Prostate gland (tissue), 2 donors: ENCODE measurements at regions not wholly inside any gene's neighbourhood (a gene's known extent, or its start where the extent isn't known, plus 50 kb on each side); places are given as distances from the start of the nearest gene placed in this dataset.

Experiments
- DNase-seq: peaks from one replicate; pipeline ENCODE4 v3.0.0-alpha.2; 2019; ENCODE audit warnings: low spot score
- H3K27ac ChIP-seq, 2 donors: fragments of 200-600 bp; sonication (generic); 2 replicates each; pipeline ENCODE4 v1.5.1; 2017 to 2019
- H3K27me3 ChIP-seq: fragments of 200-600 bp; sonication (generic); replicated peaks from 2 replicates; pipeline ENCODE4 v1.5.1; 2019; ENCODE audit not compliant: insufficient read depth
- H3K36me3 ChIP-seq, 2 donors: fragments of 200-600 bp; sonication (generic); 1 replicate in 1 of 2; 2 replicates in 1 of 2; pipeline versions ENCODE4 v1.5.1 to v1.8.1; 2017 to 2019
- H3K4me1 ChIP-seq: fragments of 200-600 bp; sonication (generic); replicated peaks from 2 replicates; pipeline ENCODE4 v1.5.1; 2019
- H3K4me3 ChIP-seq, 2 donors: fragments of 200-600 bp; sonication (generic); 2 replicates each; pipeline ENCODE4 v1.5.1; 2017 to 2019
- H3K9me3 ChIP-seq: fragments of 200-600 bp; sonication (generic); 2 replicates; pipeline ENCODE4 v1.5.1; 2017
- POLR2A ChIP-seq: fragments of 450-650 bp; IDR thresholded peaks from one replicate; pipeline ENCODE4 v1.6.1; 2016; ENCODE audit warnings: antibody characterized with exemption, mild to moderate bottlenecking
- POLR2AphosphoS5 ChIP-seq: sonication (generic); formaldehyde crosslinking; IDR thresholded peaks from one replicate; pipeline ENCODE4 v1.6.1; 2017; ENCODE audit warnings: antibody characterized with exemption
- WGBS: methylation state at CpG from one replicate; pipeline ENCODE4 v1.1.5; 2018; 5-methylcytosine and 5-hydroxymethylcytosine counted together
- intact Hi-C: fragments of 100-400 bp; cut with DNase I; formaldehyde crosslinking; loops from one replicate; pipeline ENCODE4 v1.14.2; 2022
- TF ChIP-seq, protein P1 (sequence below), 4 experiments: fragments of 200-600 bp in 2 of 4; fragments of 450-650 bp in 2 of 4; sonication (generic) in 2 of 4; IDR thresholded peaks; 1 replicate in 3 of 4; 2 replicates in 1 of 4; pipeline ENCODE4 v1.5.1; 2016 to 2019; ENCODE audit warnings: antibody characterized with exemption in 4 of 4, mild to moderate bottlenecking in 2 of 4, moderate library complexity in 2 of 4

GRCh38 chr5:100421360-100421759 is 113.8 kb upstream of the FAM174A start:
- H3K27me3 ChIP-seq, result no peaks in the 10 kb centered on the region
- intact Hi-C loops, result no loop called here
- no peaks in the 10 kb centered on the region for H3K36me3 ChIP-seq
- H3K27ac ChIP-seq, result no peak overlapping the region
- no peak for TF ChIP-seq POLR2A
- no peak for TF ChIP-seq POLR2AphosphoS5
- TF ChIP-seq, protein P1, sequence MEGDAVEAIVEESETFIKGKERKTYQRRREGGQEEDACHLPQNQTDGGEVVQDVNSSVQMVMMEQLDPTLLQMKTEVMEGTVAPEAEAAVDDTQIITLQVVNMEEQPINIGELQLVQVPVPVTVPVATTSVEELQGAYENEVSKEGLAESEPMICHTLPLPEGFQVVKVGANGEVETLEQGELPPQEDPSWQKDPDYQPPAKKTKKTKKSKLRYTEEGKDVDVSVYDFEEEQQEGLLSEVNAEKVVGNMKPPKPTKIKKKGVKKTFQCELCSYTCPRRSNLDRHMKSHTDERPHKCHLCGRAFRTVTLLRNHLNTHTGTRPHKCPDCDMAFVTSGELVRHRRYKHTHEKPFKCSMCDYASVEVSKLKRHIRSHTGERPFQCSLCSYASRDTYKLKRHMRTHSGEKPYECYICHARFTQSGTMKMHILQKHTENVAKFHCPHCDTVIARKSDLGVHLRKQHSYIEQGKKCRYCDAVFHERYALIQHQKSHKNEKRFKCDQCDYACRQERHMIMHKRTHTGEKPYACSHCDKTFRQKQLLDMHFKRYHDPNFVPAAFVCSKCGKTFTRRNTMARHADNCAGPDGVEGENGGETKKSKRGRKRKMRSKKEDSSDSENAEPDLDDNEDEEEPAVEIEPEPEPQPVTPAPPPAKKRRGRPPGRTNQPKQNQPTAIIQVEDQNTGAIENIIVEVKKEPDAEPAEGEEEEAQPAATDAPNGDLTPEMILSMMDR (IDR thresholded peaks at IDR 0.05), result no peak
- H3K4me1 ChIP-seq, result no peaks in the 10 kb centered on the region
- no peak for DNase-seq
- H3K4me3 ChIP-seq, result no peak overlapping the region
- H3K9me3 ChIP-seq, result no peaks in the 10 kb centered on the region

DNA sequence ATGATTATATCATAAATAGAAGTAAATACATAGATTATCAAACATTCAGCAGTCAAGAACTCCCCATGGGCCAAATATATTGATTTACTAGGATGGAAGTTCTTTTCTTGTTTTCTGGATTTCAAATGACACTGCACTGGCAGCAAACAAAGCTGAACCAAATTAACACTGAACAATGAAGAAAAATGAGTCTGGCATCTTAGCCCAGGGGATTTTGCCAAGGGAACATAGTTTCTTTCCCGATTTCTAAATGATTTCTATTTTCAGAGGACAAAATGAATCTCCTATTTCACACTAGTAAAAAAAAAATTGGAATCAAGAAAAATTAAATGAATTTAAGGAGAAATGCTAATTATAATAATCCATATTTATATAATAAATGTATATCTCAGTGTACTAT is 116.9 kb upstream of the FAM174A start:
- TF ChIP-seq, protein P1 (IDR thresholded peaks at IDR 0.05), result no peak
- no peak for TF ChIP-seq POLR2A
- TF ChIP-seq POLR2AphosphoS5, result no peak
- Histone ChIP-seq H3K27ac (no peak overlapping the region), H3K9me3 (no peaks in the 10 kb centered on the region), H3K36me3 (no peaks in the 10 kb centered on the region), H3K4me3 (no peak overlapping the region), H3K27me3 (no peaks in the 10 kb centered on the region), H3K4me1 (no peaks in the 10 kb centered on the region)
- intact Hi-C loops, result no loop called here
- DNase-seq, result no peak
- 15% methylated on average over 1 of the region's 1 CpG for WGBS

DNA sequence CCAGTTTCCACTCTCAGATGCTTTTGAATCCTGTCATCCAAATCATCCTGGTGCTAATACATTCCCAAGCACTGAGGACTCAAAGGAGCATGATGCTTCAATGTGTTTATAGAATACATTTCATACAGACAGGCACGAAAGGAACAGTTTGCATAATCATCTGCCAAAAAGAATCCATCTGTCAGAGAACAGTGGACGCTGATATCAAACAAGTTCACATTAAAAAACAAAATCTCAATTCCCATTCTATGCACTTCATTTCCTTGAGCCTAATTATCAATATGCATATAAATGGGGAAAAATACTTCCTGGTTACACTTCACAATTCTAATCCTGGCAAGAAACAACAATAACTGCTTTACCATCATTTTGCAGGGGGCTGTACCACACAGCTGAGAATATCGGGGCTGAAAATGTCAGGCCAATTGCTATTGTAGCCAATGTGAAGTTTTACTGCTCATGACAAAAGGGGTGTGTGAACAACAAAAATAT is 125.5 kb upstream of the FAM174A start:
- H3K36me3 ChIP-seq, result no peaks in the 10 kb centered on the region
- no peaks in the 10 kb centered on the region for H3K27me3 ChIP-seq
- WGBS, result 43% methylated on average over 3 of the region's 3 CpGs
- H3K9me3 ChIP-seq, result no peaks in the 10 kb centered on the region
- intact Hi-C loops, result no loop called here
- no peak for DNase-seq
- no peak for TF ChIP-seq POLR2AphosphoS5
- no peak for TF ChIP-seq POLR2A
- TF ChIP-seq, protein P1 (IDR thresholded peaks at IDR 0.05), result no peak
- no peak overlapping the region for H3K27ac ChIP-seq
- no peak overlapping the region for H3K4me3 ChIP-seq
- no peaks in the 10 kb centered on the region for H3K4me1 ChIP-seq

GRCh38 chr5:100407053-100407452 is 128.1 kb upstream of the FAM174A start:
- intact Hi-C loops, result no loop called here
- Histone ChIP-seq H3K4me3 (no peak overlapping the region), H3K36me3 (no peaks in the 10 kb centered on the region), H3K9me3 (no peaks in the 10 kb centered on the region), H3K27me3 (no peaks in the 10 kb centered on the region), H3K27ac (no peak overlapping the region), H3K4me1 (no peaks in the 10 kb centered on the region)
- no peak for TF ChIP-seq POLR2A
- no peak for TF ChIP-seq POLR2AphosphoS5
- TF ChIP-seq, protein P1 (IDR thresholded peaks at IDR 0.05), result no peak
- DNase-seq, result no peak
- 98% methylated on average over 3 of the region's 3 CpGs for WGBS

DNA sequence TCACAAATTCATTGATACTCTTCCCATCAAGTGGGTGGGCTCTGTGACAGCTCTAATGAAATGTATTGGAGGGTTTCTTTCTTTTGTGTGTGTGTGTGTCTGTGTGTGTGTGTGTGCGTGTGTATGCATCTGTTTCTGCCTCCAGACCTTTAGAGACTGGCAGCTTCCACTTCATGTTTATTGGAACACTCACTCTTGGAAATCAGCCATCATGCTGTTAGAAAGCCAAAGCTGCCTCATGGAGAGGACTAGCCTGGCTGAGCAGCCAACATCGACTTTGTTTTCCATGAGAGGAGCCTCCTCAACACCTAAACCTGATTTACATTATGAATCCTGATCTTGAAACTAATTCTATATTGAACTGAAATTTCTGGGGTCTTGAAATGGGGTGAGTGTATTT is 128.5 kb upstream of the FAM174A start:
- WGBS, result 51% methylated on average over 2 of the region's 2 CpGs
- Histone ChIP-seq H3K4me1 (no peaks in the 10 kb centered on the region), H3K27me3 (no peaks in the 10 kb centered on the region), H3K36me3 (no peaks in the 10 kb centered on the region), H3K9me3 (no peaks in the 10 kb centered on the region), H3K4me3 (no peak overlapping the region), H3K27ac (no peak overlapping the region)
- no peak for DNase-seq
- intact Hi-C loops, result no loop called here
- TF ChIP-seq, protein P1 (IDR thresholded peaks at IDR 0.05), result no peak
- TF ChIP-seq POLR2AphosphoS5 (no peak), POLR2A (no peak)
